HCT116 (cell line): ENCODE measurements at regions not wholly inside any gene's neighbourhood (a gene's known extent, or its start where the extent isn't known, plus 50 kb on each side); places are given as distances from the start of the nearest gene placed in this dataset.

Experiments
- ATAC-seq: fragments of 200-7000 bp; cut with Tn5 transposase; 2 replicates; pipeline ENCODE4 v1.9.1; 2020; ENCODE audit warnings: mild to moderate bottlenecking, moderate library complexity
- BruUV-seq: library from RNA; stranded (reverse); fragments of 400-500 nt; replicated peaks from 2 replicates; lab custom pipeline; 2021; lab: Mats Ljungman, UMichigan
- CTCF ChIA-PET: fragments of 300-600 bp; sonication (Branson Sonifier 250); formaldehyde crosslinking; loops from one replicate; lab custom pipeline; 2021; ENCODE audit warnings: antibody characterized with exemption; lab: Charles Lee
- POLR2A ChIA-PET: fragments of 300-600, 350-600 bp; sonication (Branson Sonifier 250); formaldehyde crosslinking; loops from one replicate; lab custom pipeline; 2021; ENCODE audit warnings: antibody characterized with exemption; lab: Charles Lee
- RAD21 ChIA-PET, 2 experiments: fragments of 300-600 bp; sonication (Branson Sonifier 250); formaldehyde crosslinking; loops; one replicate each; lab custom pipeline; 2023; ENCODE audit warnings: low total read pairs in 2 of 2; ENCODE audit not compliant: uncharacterized antibody in 2 of 2, unreplicated experiment in 2 of 2, low non-redundant PET in 1 of 2; lab: Charles Lee
- DNase-seq: peaks from one replicate; pipeline ENCODE4 v3.0.0-alpha.2; 2010; ENCODE audit warnings: low read depth, low spot score
- H2AFZ ChIP-seq: fragments of 200-600 bp; shearing (Covaris generic), sonication (generic); 2 replicates; pipeline ENCODE4 v1.6.1; 2017; ENCODE audit warnings: low read depth, mixed run types, mixed read lengths, antibody characterized with exemption, low read length; ENCODE audit not compliant: poor library complexity, severe bottlenecking
- H3K27ac ChIP-seq: 2 replicates; pipeline ENCODE4 v1.5.1; 2012; ENCODE audit warnings: low read depth, low read length
- H3K27me3 ChIP-seq: fragments of 200-600 bp; sonication (generic); 2 replicates; pipeline ENCODE4 v1.6.1; 2016; ENCODE audit warnings: mixed run types, low read length, mixed read lengths; ENCODE audit not compliant: insufficient read depth
- H3K36me3 ChIP-seq, 2 experiments: fragments of 200-500 bp in 1 of 2; fragments of 200-600 bp in 1 of 2; sonication (Bioruptor generic) in 1 of 2; sonication (generic) in 1 of 2; 2 replicates each; pipeline versions ENCODE4 v1.5.1 to v1.6.1; 2014 to 2016; ENCODE audit warnings: low read length in 2 of 2, inconsistent platforms in 1 of 2, mixed read lengths in 1 of 2, mixed run types in 1 of 2; ENCODE audit not compliant: insufficient read depth in 2 of 2, control insufficient read depth in 1 of 2
- H3K4me1 ChIP-seq, 2 experiments: fragments of 200-600 bp in 1 of 2; sonication (generic) in 1 of 2; 2 replicates each; pipeline versions ENCODE4 v1.5.1 to v1.6.1; 2012 to 2017; ENCODE audit warnings: low read length in 2 of 2, inconsistent platforms in 1 of 2, mild to moderate bottlenecking in 1 of 2, mixed read lengths in 1 of 2, mixed run types in 1 of 2, moderate library complexity in 1 of 2; ENCODE audit not compliant: insufficient read depth in 2 of 2, control insufficient read depth in 1 of 2
- H3K4me2 ChIP-seq: fragments of 200-600 bp; sonication (generic); 2 replicates; pipeline ENCODE4 v1.6.1; 2017; ENCODE audit warnings: mixed run types, low read length, mixed read lengths
- H3K4me3 ChIP-seq, 2 experiments: fragments of 200-600 bp in 1 of 2; sonication (generic) in 1 of 2; replicated peaks in 1 of 2; 2 replicates each; pipeline ENCODE4 v1.5.1; 2011 to 2016; ENCODE audit warnings: low read length in 2 of 2, control low read depth in 1 of 2, low read depth in 1 of 2, mild to moderate bottlenecking in 1 of 2, mixed read lengths in 1 of 2, mixed run types in 1 of 2
- H3K79me2 ChIP-seq: fragments of 200-600 bp; sonication (generic); 2 replicates; pipeline ENCODE4 v1.6.1; 2017; ENCODE audit warnings: mild to moderate bottlenecking, mixed run types, low read length, moderate library complexity, mixed read lengths; ENCODE audit not compliant: insufficient read depth
- H3K9ac ChIP-seq: fragments of 200-600 bp; sonication (generic); 2 replicates; pipeline ENCODE4 v1.6.1; 2016; ENCODE audit warnings: low read length, mixed read lengths
- H3K9me2 ChIP-seq: fragments of 200-600 bp; sonication (generic), shearing (Covaris generic); 2 replicates; pipeline ENCODE4 v1.6.1; 2017; ENCODE audit warnings: mixed run types, mild to moderate bottlenecking, moderate library complexity; ENCODE audit not compliant: insufficient read depth
- H3K9me3 ChIP-seq, 2 experiments: fragments of 200-500 bp in 1 of 2; fragments of 200-600 bp in 1 of 2; sonication (Bioruptor generic) in 1 of 2; sonication (generic) in 1 of 2; 2 replicates each; pipeline ENCODE4 v1.6.1; 2014 to 2017; ENCODE audit warnings: low read length in 2 of 2, mixed read lengths in 2 of 2, inconsistent platforms in 1 of 2, low read depth in 1 of 2, mild to moderate bottlenecking in 1 of 2, mixed run types in 1 of 2, moderate library complexity in 1 of 2; ENCODE audit not compliant: control insufficient read depth in 1 of 2, insufficient read depth in 1 of 2
- H4K20me1 ChIP-seq: fragments of 200-600 bp; sonication (generic), shearing (Covaris generic); 2 replicates; pipeline ENCODE4 v1.6.1; 2017; ENCODE audit warnings: mixed run types, mild to moderate bottlenecking, moderate library complexity; ENCODE audit not compliant: insufficient read depth
- CEBPB ChIP-seq: IDR thresholded peaks from 2 replicates; pipeline ENCODE4 v1.6.1; 2012; ENCODE audit warnings: low read depth
- EGR1 ChIP-seq: IDR thresholded peaks from 2 replicates; pipeline ENCODE4 v1.6.1; 2012; ENCODE audit warnings: low read depth
- ELF1 ChIP-seq: IDR thresholded peaks from 2 replicates; pipeline ENCODE4 v1.6.1; 2012; ENCODE audit warnings: low read depth, borderline replicate concordance
- EZH2 ChIP-seq: fragments of 200-600 bp; sonication (generic); IDR thresholded peaks from 2 replicates; pipeline ENCODE4 v1.6.1; 2017; ENCODE audit warnings: antibody characterized with exemption, mixed run types
- EZH2phosphoT487 ChIP-seq: fragments of 200-600 bp; IDR thresholded peaks from 2 replicates; pipeline ENCODE4 v1.6.1; 2018; ENCODE audit warnings: antibody characterized with exemption, borderline replicate concordance
- FOSL1 ChIP-seq: IDR thresholded peaks from 2 replicates; pipeline ENCODE4 v1.6.1; 2012; ENCODE audit warnings: low read depth
- JUND ChIP-seq: IDR thresholded peaks from 2 replicates; pipeline ENCODE4 v1.6.1; 2012
- POLR2A ChIP-seq: IDR thresholded peaks from 2 replicates; pipeline ENCODE4 v1.7.0; 2011; ENCODE audit warnings: borderline replicate concordance; ENCODE audit not compliant: insufficient read depth, insufficient read length; ENCODE audit errors: extremely low read depth
- RAD21 ChIP-seq: IDR thresholded peaks from 2 replicates; pipeline ENCODE4 v1.6.1; 2012; ENCODE audit warnings: low read depth, mild to moderate bottlenecking
- SIN3A ChIP-seq: IDR thresholded peaks from 2 replicates; pipeline ENCODE4 v1.6.1; 2012; ENCODE audit warnings: low read depth
- SRF ChIP-seq: IDR thresholded peaks from 2 replicates; pipeline ENCODE4 v1.6.1; 2012; ENCODE audit warnings: low read depth
- YY1 ChIP-seq: IDR thresholded peaks from 2 replicates; pipeline ENCODE4 v1.6.1; 2011; ENCODE audit warnings: low read length, low read depth, moderate library complexity, mild to moderate bottlenecking; ENCODE audit not compliant: insufficient replicate concordance; ENCODE audit errors: extremely low read depth
- ZFX ChIP-seq: fragments of 450-650 bp; IDR thresholded peaks from 2 replicates; pipeline ENCODE4 v1.6.1; 2017
- ZNF274 ChIP-seq: fragments of 200-500 bp; sonication (Bioruptor generic); IDR thresholded peaks from 2 replicates; pipeline ENCODE4 v1.6.1; 2014; ENCODE audit warnings: mild to moderate bottlenecking, low read depth, low read length, inconsistent platforms
- intact Hi-C: fragments of 100-400 bp; cut with micrococcal nuclease; formaldehyde crosslinking; loops from 2 replicates; pipeline ENCODE4 v1.10.0; 2022
- TF ChIP-seq, protein P1 (sequence below): IDR thresholded peaks from 2 replicates; pipeline ENCODE4 v1.6.1; 2012
- TF ChIP-seq, protein P2 (sequence below), 3 experiments: fragments of 200-600 bp in 1 of 3; sonication (generic) in 1 of 3; IDR thresholded peaks in 2 of 3; conservative IDR thresholded peaks in 1 of 3; 2 replicates each; pipeline ENCODE4 v1.5.1; 2012 to 2017; ENCODE audit warnings: low read depth in 2 of 3, low read length in 2 of 3, antibody characterized with exemption in 1 of 3, borderline replicate concordance in 1 of 3, control low read depth in 1 of 3, mild to moderate bottlenecking in 1 of 3, mixed read lengths in 1 of 3, mixed run types in 1 of 3, moderate library complexity in 1 of 3; ENCODE audit not compliant: insufficient read depth in 1 of 3
- TF ChIP-seq, protein P3 (sequence below): IDR thresholded peaks from 2 replicates; pipeline ENCODE4 v1.6.1; 2012

- CTCF ChIA-PET = no interaction called here
Measured at GRCh38 chr1:36652011-36652410, 169.3 kb upstream of the CSF3R start.

DNA sequence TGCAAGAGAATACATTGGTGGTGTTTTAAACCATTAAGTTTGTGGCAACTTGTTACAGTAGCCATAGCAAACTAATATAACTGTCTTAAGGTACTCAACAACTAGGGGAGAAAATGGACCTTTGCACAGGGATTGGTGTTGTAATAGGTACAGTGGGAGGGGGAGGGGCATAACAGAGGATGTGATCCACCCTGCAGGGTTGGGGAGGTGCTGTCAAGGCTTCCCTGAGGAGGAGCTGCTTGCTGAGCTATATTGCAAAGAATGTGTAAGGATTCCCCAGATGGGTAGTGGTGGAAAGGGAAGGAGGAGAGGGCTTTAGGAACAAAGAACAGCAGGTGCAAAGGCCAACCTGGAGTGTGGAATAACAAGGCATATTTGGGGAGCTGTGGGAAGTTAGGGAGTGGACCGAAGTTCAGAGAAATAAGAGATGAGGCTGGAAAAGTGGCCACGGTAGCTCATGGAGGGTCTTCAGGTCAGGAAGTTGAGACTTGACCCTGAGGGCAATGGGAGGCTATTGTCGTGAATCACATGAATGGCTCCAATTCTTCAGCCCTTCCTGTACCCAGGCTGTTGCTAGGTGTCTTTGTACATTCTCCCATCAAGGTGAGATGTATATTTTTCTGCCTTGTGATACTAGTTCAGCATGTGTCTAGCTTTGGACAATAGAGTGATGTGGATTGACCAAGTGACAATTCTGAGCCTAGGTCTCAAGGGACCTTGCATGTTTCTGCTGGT is 168.6 kb upstream of the CSF3R start:
- no peak overlapping the region for H3K9ac ChIP-seq
- H3K4me3 ChIP-seq = no peak overlapping the region
- ChIA-PET CTCF (no interaction called here), POLR2A (no interaction called here), RAD21 (no interaction called here)
- no peaks in the 10 kb centered on the region for H4K20me1 ChIP-seq
- no peaks in the 10 kb centered on the region for H3K36me3 ChIP-seq
- BruUV-seq = no TSS peak
- no peaks in the 10 kb centered on the region for H3K9me2 ChIP-seq
- H3K9me3 ChIP-seq = no peaks in the 10 kb centered on the region
- H3K4me1 ChIP-seq = no peaks in the 10 kb centered on the region
- no peak for ATAC-seq
- no peak overlapping the region for H3K4me2 ChIP-seq
- no peak for DNase-seq
- intact Hi-C loops = no loop called here
- H2AFZ ChIP-seq = no peak overlapping the region
- H3K27me3 ChIP-seq = peaks cover 39% of the 10 kb centered on the region
- H3K79me2 ChIP-seq = no peaks in the 10 kb centered on the region
- no peak overlapping the region for H3K27ac ChIP-seq
- no peak for TF ChIP-seq CEBPB
- TF ChIP-seq, protein P1, sequence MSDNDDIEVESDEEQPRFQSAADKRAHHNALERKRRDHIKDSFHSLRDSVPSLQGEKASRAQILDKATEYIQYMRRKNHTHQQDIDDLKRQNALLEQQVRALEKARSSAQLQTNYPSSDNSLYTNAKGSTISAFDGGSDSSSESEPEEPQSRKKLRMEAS = no peak
- TF ChIP-seq, protein P2, sequence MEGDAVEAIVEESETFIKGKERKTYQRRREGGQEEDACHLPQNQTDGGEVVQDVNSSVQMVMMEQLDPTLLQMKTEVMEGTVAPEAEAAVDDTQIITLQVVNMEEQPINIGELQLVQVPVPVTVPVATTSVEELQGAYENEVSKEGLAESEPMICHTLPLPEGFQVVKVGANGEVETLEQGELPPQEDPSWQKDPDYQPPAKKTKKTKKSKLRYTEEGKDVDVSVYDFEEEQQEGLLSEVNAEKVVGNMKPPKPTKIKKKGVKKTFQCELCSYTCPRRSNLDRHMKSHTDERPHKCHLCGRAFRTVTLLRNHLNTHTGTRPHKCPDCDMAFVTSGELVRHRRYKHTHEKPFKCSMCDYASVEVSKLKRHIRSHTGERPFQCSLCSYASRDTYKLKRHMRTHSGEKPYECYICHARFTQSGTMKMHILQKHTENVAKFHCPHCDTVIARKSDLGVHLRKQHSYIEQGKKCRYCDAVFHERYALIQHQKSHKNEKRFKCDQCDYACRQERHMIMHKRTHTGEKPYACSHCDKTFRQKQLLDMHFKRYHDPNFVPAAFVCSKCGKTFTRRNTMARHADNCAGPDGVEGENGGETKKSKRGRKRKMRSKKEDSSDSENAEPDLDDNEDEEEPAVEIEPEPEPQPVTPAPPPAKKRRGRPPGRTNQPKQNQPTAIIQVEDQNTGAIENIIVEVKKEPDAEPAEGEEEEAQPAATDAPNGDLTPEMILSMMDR (IDR thresholded peaks at IDR 0.05 in 2 of 3, conservative IDR thresholded peaks at IDR 0.05 in 1 of 3; ENCODE audit: borderline replicate concordance in 1 of 3, insufficient read depth in 1 of 3, low read depth in 2 of 3, low read length in 2 of 3) = no peak
- no peak for TF ChIP-seq YY1
- no peak for TF ChIP-seq ELF1
- TF ChIP-seq SIN3A = no peak
- TF ChIP-seq SRF = no peak
- no peak for TF ChIP-seq EZH2phosphoT487
- TF ChIP-seq RAD21 = no peak
- no peak for TF ChIP-seq EZH2
- TF ChIP-seq ZNF274 = no peak
- TF ChIP-seq POLR2A = no peak
- TF ChIP-seq, protein P3, sequence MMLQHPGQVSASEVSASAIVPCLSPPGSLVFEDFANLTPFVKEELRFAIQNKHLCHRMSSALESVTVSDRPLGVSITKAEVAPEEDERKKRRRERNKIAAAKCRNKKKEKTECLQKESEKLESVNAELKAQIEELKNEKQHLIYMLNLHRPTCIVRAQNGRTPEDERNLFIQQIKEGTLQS = no peak
- TF ChIP-seq ZFX = no peak
- no peak for TF ChIP-seq JUND
- TF ChIP-seq EGR1 = no peak

More at GRCh38 chr1:36652011-36652410, 169.3 kb upstream of the CSF3R start:
- Histone ChIP-seq H3K9ac (no peak overlapping the region), H3K79me2 (no peaks in the 10 kb centered on the region), H3K27me3 (peaks cover 35% of the 10 kb centered on the region), H3K4me2 (no peak overlapping the region), H2AFZ (no peak overlapping the region), H3K9me3 (no peaks in the 10 kb centered on the region), H3K36me3 (no peaks in the 10 kb centered on the region), H3K4me1 (no peaks in the 10 kb centered on the region), H4K20me1 (no peaks in the 10 kb centered on the region), H3K9me2 (no peaks in the 10 kb centered on the region), H3K27ac (no peak overlapping the region), H3K4me3 (no peak overlapping the region)
- ChIA-PET POLR2A (no interaction called here), RAD21 (no interaction called here)
- BruUV-seq = no TSS peak
- ATAC-seq (no peak), DNase-seq (no peak)
- TF ChIP-seq FOSL1 = no peak
- no peak for TF ChIP-seq ZNF274
- TF ChIP-seq POLR2A = no peak
- intact Hi-C loops = no loop called here
